ENCODE measurements at regions not wholly inside any gene's neighbourhood (a gene's known extent, or its start where the extent isn't known, plus 50 kb on each side); places are given as distances from the start of the nearest gene placed in this dataset.

DNA sequence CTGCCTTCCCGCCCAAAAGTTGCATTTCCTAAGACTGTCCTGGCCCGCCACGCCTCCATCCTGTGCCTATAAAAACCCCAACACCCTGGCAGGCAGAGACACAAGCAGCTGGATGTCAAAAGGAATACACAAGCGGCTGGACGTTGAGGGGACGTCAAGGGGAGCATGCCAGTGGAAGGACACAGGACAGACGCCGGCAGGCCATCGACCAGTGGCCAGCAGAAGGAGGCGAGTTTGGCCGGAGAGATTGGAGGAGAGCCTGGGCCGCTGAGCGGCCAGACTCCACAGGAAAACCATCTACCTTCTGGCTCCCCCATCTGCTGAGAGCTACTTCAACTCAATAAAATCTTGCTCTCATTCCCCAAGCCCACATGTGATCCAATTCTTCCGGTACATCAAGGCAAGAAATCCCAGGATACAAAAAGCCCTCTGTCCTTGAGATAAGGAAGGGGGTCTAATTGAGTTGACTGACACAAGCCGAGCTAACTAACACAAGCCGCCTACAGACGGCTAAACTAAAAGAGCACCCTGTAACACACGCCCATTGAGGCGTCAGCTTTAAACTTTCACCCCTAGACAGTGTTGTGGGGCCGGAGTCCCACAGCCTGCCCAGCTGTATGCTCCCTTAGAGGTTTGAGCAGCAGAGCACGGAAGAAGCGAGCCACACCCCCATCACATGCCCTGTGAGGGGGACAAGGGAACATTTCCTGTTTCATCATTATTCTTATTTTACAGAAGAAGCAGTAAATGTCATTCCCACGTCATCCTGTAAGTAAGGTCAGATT, 150.3 kb upstream of the PHYHIPL start:
- dilution Hi-C loops (cut with MboI; ENCODE audit: extremely low pct_ligation_motif_present, low sequenced_read_pairs) (no loop called here), intact Hi-C loops (cut with micrococcal nuclease) (no loop called here)
- no peak for TF ChIP-seq POLR2A (IDR thresholded peaks at IDR 0.05; ENCODE audit: low read depth, low read length)
- TF ChIP-seq GATA2 (IDR thresholded peaks at IDR 0.05; ENCODE audit: insufficient read depth, insufficient read length, low read depth, low read length): no peak
- TF ChIP-seq POLR2AphosphoS5 (IDR thresholded peaks at IDR 0.05; ENCODE audit: insufficient read depth, low read depth, low read length): no peak
- TF ChIP-seq MYC (IDR thresholded peaks at IDR 0.05; ENCODE audit: low read depth, low read length): no peak
- no peaks in the 10 kb centered on the region for H3K79me2 ChIP-seq (ENCODE audit: control insufficient read depth, insufficient read depth, low read length)
- H3K27ac ChIP-seq (ENCODE audit: insufficient read depth, low read depth, low read length): no peak overlapping the region
- BruUV-seq (replicated peaks): no TSS peak
- H3K9me3 ChIP-seq (replicated peaks; ENCODE audit: control insufficient read depth, insufficient read depth, low read length): no peaks in the 10 kb centered on the region
- H2AFZ ChIP-seq (ENCODE audit: low read depth, low read length): no peak overlapping the region
- no peaks in the 10 kb centered on the region for H3K9me1 ChIP-seq (replicated peaks; ENCODE audit: control insufficient read depth, extremely low read depth, insufficient read depth, low read length)
- H4K20me1 ChIP-seq (replicated peaks; ENCODE audit: control insufficient read depth, extremely low read depth, insufficient read depth, low read length): no peaks in the 10 kb centered on the region
- H3K9ac ChIP-seq (replicated peaks; ENCODE audit: extremely low read depth, insufficient read depth, low read length): no peak overlapping the region
- ChIA-PET CTCF (interaction anchor here (0.6 kb wide), 1 partner anchor 626 kb away, joined by 3 read pairs; no protein-coding TSS in a partner anchor), POLR2A (no interaction called here)
- H3K4me1 ChIP-seq (ENCODE audit: control insufficient read depth, extremely low read depth, insufficient read depth, low read length): no peaks in the 10 kb centered on the region
- no peaks in the 10 kb centered on the region for H3K27me3 ChIP-seq (ENCODE audit: control insufficient read depth in 2 of 2, insufficient read depth in 2 of 2, low read length in 2 of 2)
- no peak overlapping the region for H3K4me2 ChIP-seq (ENCODE audit: insufficient read depth, low read length)
- no peaks in the 10 kb centered on the region for H3K36me3 ChIP-seq (ENCODE audit: control insufficient read depth in 2 of 2, extremely low read depth in 1 of 2, insufficient read depth in 2 of 2, low read length in 2 of 2)
- no peak overlapping the region for H3K4me3 ChIP-seq (replicated peaks in 1 of 3; ENCODE audit: insufficient read depth in 1 of 3, low read depth in 1 of 3, low read length in 3 of 3)
- DNase-seq (ENCODE audit: low read depth, low spot score) (no peak), FAIRE-seq (no peak)

DNA sequence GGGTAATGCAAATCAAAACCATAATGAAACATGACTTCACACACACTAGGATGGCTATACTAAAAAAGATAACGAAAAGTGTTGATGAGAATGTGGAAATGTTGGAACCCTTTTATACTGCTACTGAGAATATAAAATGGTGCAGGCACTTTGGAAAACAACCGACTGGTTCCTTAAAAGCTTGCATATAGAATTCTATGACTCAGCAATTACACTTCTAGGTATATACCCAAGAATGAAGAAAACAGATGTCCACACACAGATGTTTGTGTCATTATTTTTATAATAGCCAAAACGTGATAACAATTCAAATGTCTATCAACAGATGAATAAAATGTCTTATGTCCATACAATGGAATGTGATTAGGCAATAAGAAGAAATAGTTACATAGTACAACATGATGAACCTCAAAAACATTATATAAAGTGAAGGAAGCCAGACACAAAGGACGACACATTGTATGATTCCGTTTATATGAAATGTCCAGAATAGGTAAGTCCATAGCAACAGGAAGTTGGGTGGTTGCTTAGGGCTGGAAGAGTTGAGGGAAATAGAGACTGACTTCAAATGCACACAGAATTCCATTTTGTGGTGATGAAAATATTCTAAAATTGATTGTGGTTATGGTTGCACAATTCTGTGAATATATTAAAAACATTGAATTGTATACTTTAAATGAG, 148.3 kb upstream of the PHYHIPL start:
- no TSS peak for BruUV-seq (replicated peaks)
- no peak overlapping the region for H3K4me3 ChIP-seq (replicated peaks in 1 of 3; ENCODE audit: insufficient read depth in 1 of 3, low read depth in 1 of 3, low read length in 3 of 3)
- ChIA-PET POLR2A (no interaction called here), CTCF (no interaction called here)
- no peaks in the 10 kb centered on the region for H3K27me3 ChIP-seq (ENCODE audit: control insufficient read depth in 2 of 2, insufficient read depth in 2 of 2, low read length in 2 of 2)
- no peak for FAIRE-seq
- TF ChIP-seq JUN (IDR thresholded peaks at IDR 0.05; ENCODE audit: borderline replicate concordance, insufficient read depth, insufficient read length, low read depth) (no peak), POLR2A (IDR thresholded peaks at IDR 0.05; ENCODE audit: low read depth, low read length) (no peak), GATA2 (IDR thresholded peaks at IDR 0.05; ENCODE audit: insufficient read depth, insufficient read length, low read depth, low read length) (no peak), FOS (IDR thresholded peaks at IDR 0.05; ENCODE audit: borderline replicate concordance, insufficient read depth, low read length) (no peak), CTCF (IDR thresholded peaks at IDR 0.05; ENCODE audit: extremely low read depth in 1 of 2, insufficient read depth in 1 of 2, low read depth in 1 of 2, low read length in 2 of 2) (no peak)
- no peak overlapping the region for H3K4me2 ChIP-seq (ENCODE audit: insufficient read depth, low read length)
- dilution Hi-C loops (cut with MboI; ENCODE audit: extremely low pct_ligation_motif_present, low sequenced_read_pairs) (no loop called here), intact Hi-C loops (cut with micrococcal nuclease) (no loop called here)
- H3K9ac ChIP-seq (replicated peaks; ENCODE audit: extremely low read depth, insufficient read depth, low read length): no peak overlapping the region
- H3K9me1 ChIP-seq (replicated peaks; ENCODE audit: control insufficient read depth, extremely low read depth, insufficient read depth, low read length): no peaks in the 10 kb centered on the region
- no peaks in the 10 kb centered on the region for H3K36me3 ChIP-seq (ENCODE audit: control insufficient read depth in 2 of 2, extremely low read depth in 1 of 2, insufficient read depth in 2 of 2, low read length in 2 of 2)
- no peak overlapping the region for H3K27ac ChIP-seq (ENCODE audit: insufficient read depth, low read depth, low read length)
- DNase-seq (ENCODE audit: low read depth, low spot score): no peak
- H3K9me3 ChIP-seq (replicated peaks; ENCODE audit: control insufficient read depth, insufficient read depth, low read length): no peaks in the 10 kb centered on the region
- no peaks in the 10 kb centered on the region for H3K79me2 ChIP-seq (ENCODE audit: control insufficient read depth, insufficient read depth, low read length)
- no peaks in the 10 kb centered on the region for H3K4me1 ChIP-seq (ENCODE audit: control insufficient read depth, extremely low read depth, insufficient read depth, low read length)
- no peak overlapping the region for H2AFZ ChIP-seq (ENCODE audit: low read depth, low read length)
- H4K20me1 ChIP-seq (replicated peaks; ENCODE audit: control insufficient read depth, extremely low read depth, insufficient read depth, low read length): no peaks in the 10 kb centered on the region

Data from endothelial cell of umbilical vein (primary cell).